ENCODE measurements at regions not wholly inside any gene's neighbourhood (a gene's known extent, or its start where the extent isn't known, plus 50 kb on each side); places are given as distances from the start of the nearest gene placed in this dataset.

DNA sequence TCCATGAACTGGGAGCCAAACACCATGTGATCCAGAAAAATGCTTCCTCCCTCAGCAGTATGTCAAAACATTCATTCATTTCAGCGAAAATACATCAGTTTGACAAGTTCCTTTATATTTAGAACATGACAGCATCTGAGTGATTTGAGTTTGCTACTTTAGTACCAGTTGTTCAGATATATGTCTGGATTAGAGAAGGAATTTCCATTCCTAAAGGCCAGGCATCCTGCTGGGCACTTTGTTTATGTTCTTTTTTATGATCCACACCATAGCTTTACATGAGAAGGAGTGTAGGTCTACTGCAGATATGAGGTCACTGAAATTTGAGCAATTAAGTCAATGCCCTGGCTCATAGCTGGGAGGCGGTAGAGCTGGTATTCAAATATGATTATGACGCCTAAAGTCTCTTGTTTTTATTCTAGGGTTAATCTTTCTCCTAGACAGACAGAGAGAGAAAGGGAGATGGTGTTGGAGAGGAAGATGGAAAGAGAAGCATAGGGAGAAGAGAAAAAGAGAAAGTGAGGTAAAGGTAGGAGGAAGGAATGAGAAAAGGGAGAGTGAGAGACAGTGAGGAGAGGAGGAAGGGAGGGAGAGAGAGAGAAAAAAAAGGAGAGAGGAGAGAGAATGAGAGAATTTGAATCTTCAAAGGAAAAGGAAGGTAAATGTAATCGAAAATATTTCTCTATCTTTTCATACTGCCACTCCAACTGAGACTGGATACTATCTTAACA lies 839.5 kb upstream of the FANCL start:
- TF ChIP-seq, protein P1, sequence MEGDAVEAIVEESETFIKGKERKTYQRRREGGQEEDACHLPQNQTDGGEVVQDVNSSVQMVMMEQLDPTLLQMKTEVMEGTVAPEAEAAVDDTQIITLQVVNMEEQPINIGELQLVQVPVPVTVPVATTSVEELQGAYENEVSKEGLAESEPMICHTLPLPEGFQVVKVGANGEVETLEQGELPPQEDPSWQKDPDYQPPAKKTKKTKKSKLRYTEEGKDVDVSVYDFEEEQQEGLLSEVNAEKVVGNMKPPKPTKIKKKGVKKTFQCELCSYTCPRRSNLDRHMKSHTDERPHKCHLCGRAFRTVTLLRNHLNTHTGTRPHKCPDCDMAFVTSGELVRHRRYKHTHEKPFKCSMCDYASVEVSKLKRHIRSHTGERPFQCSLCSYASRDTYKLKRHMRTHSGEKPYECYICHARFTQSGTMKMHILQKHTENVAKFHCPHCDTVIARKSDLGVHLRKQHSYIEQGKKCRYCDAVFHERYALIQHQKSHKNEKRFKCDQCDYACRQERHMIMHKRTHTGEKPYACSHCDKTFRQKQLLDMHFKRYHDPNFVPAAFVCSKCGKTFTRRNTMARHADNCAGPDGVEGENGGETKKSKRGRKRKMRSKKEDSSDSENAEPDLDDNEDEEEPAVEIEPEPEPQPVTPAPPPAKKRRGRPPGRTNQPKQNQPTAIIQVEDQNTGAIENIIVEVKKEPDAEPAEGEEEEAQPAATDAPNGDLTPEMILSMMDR (IDR thresholded peaks at IDR 0.05) = no peak
- TF ChIP-seq POLR2A (IDR thresholded peaks at IDR 0.05) (no peak), EP300 (IDR thresholded peaks at IDR 0.05; ENCODE audit: low read depth) (no peak)

Data from transverse colon (tissue), 3 donors.